Gastrocnemius medialis (tissue), 4 donors: ENCODE measurements at regions not wholly inside any gene's neighbourhood (a gene's known extent, or its start where the extent isn't known, plus 50 kb on each side); places are given as distances from the start of the nearest gene placed in this dataset.

Experiments
- ATAC-seq, 2 donors: fragments of 150-250 bp; one replicate each; pipeline ENCODE4 v1.9.1; 2016
- DNase-seq, 2 donors: peaks; one replicate each; pipeline ENCODE4 v3.0.0-alpha.2; 2019
- H3K27ac ChIP-seq, 4 donors: fragments of 200-600 bp; sonication (generic); 1 replicate in 1 of 4; 2 replicates in 3 of 4; pipeline ENCODE4 v1.5.1; 2016 to 2018; ENCODE audit warnings: mild to moderate bottlenecking in 2 of 4, moderate library complexity in 1 of 4
- H3K27me3 ChIP-seq, 3 donors: fragments of 200-600 bp; sonication (generic) in 2 of 3; 1 replicate in 1 of 3; 2 replicates in 2 of 3; pipeline versions ENCODE4 v1.5.1 to v1.6.0; 2016 to 2019; ENCODE audit warnings: mild to moderate bottlenecking in 1 of 3, moderate library complexity in 1 of 3
- H3K36me3 ChIP-seq, 2 donors: fragments of 200-600 bp; sonication (generic) in 1 of 2; one replicate each; pipeline ENCODE4 v1.5.1; 2017 to 2018
- H3K4me1 ChIP-seq, 2 donors: fragments of 200-600 bp; sonication (generic) in 1 of 2; one replicate each; pipeline ENCODE4 v1.5.1; 2016 to 2017; ENCODE audit warnings: mild to moderate bottlenecking in 2 of 2
- H3K4me3 ChIP-seq, 4 donors: fragments of 200-600 bp; sonication (generic) in 3 of 4; 1 replicate in 1 of 4; 2 replicates in 3 of 4; pipeline ENCODE4 v1.5.1; 2016 to 2019; ENCODE audit warnings: mild to moderate bottlenecking in 2 of 4
- H3K9me3 ChIP-seq, 3 donors: fragments of 200-600 bp; sonication (generic) in 2 of 3; 1 replicate in 1 of 3; 2 replicates in 2 of 3; pipeline ENCODE4 v1.5.1; 2016 to 2019
- POLR2A ChIP-seq, 2 donors: fragments of 450-650 bp; IDR thresholded peaks; one replicate each; pipeline ENCODE4 v1.6.1; 2017; ENCODE audit warnings: antibody characterized with exemption in 2 of 2, mild to moderate bottlenecking in 2 of 2, moderate library complexity in 2 of 2
- in situ Hi-C, 4 donors: fragments of 200-750 bp; cut with MboI; loops; one replicate each; pipeline versions ENCODE4 v1.15.0 to v1.8.0; 2017; ENCODE audit warnings: low sequenced_read_pairs in 4 of 4
- intact Hi-C: fragments of 100-400 bp; cut with DNase I; formaldehyde crosslinking; loops from one replicate; pipeline ENCODE4 v1.15.1; 2023; ENCODE audit warnings: low total_unique reads
- TF ChIP-seq, protein P1 (sequence below), 5 experiments: fragments of 450-650 bp in 3 of 5; fragments of 200-600 bp in 2 of 5; sonication (generic) in 2 of 5; IDR thresholded peaks in 4 of 5; conservative IDR thresholded peaks in 1 of 5; 1 replicate in 4 of 5; 2 replicates in 1 of 5; pipeline ENCODE4 v1.5.1; 2016 to 2019; ENCODE audit warnings: antibody characterized with exemption in 5 of 5, mild to moderate bottlenecking in 3 of 5, moderate library complexity in 3 of 5

DNA sequence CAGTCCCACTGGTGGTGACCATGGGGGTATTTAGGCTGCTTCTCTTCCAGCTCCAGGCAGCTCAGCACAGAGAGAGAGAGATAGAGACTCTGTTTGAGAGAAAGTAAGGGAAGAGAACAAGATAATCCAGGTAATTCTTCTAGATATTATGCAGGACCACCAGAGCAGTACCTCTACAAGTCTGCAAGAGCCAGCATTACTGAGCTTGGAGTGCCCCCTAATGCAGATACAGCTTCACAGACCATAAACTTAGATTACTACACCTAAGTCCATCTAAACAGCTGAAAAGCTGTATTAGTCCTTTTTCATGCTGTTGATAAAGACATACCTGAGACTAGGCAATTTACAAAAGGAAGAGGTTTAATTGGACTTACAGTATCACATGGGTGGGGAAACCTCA, 570.3 kb downstream of the LRRIQ3 start:
- Histone ChIP-seq H3K27me3 (no peaks in the 10 kb centered on the region), H3K36me3 (no peaks in the 10 kb centered on the region), H3K4me3 (no peak overlapping the region), H3K4me1 (no peaks in the 10 kb centered on the region), H3K9me3 (no peaks in the 10 kb centered on the region), H3K27ac (no peak overlapping the region)
- in situ Hi-C loops (no loop called here), intact Hi-C loops (no loop called here)
- DNase-seq (no peak), ATAC-seq (no peak)
- TF ChIP-seq POLR2A (IDR thresholded peaks at IDR 0.05) = no peak
- TF ChIP-seq, protein P1, sequence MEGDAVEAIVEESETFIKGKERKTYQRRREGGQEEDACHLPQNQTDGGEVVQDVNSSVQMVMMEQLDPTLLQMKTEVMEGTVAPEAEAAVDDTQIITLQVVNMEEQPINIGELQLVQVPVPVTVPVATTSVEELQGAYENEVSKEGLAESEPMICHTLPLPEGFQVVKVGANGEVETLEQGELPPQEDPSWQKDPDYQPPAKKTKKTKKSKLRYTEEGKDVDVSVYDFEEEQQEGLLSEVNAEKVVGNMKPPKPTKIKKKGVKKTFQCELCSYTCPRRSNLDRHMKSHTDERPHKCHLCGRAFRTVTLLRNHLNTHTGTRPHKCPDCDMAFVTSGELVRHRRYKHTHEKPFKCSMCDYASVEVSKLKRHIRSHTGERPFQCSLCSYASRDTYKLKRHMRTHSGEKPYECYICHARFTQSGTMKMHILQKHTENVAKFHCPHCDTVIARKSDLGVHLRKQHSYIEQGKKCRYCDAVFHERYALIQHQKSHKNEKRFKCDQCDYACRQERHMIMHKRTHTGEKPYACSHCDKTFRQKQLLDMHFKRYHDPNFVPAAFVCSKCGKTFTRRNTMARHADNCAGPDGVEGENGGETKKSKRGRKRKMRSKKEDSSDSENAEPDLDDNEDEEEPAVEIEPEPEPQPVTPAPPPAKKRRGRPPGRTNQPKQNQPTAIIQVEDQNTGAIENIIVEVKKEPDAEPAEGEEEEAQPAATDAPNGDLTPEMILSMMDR (IDR thresholded peaks at IDR 0.05 in 4 of 5, conservative IDR thresholded peaks at IDR 0.05 in 1 of 5) = no peak

DNA sequence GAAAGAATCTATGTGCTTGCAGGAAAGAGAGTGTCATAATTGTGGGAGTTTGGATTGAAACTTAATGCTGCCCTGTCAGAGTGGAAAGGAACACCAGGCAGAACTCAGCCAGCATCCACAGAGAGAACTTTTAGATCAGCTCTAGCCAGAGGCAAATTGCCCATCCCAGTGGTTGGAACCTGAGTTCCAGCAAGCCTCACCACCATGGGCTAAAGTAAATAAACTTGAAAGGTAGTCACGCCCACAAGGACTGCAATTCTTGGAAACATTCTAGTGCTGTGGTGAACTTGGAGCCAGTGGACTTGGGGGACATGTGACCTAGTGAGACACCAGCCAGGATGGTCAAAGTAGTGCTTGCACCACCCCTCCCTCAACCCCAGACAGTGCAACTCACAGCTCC, 571.6 kb downstream of the LRRIQ3 start:
- H3K9me3 ChIP-seq = no peaks in the 10 kb centered on the region
- H3K27ac ChIP-seq = no peak overlapping the region
- in situ Hi-C loops = no loop called here
- DNase-seq (no peak), ATAC-seq (no peak)
- no peaks in the 10 kb centered on the region for H3K27me3 ChIP-seq
- H3K4me3 ChIP-seq = no peak overlapping the region
- H3K36me3 ChIP-seq = no peaks in the 10 kb centered on the region
- intact Hi-C loops = no loop called here
- TF ChIP-seq POLR2A (IDR thresholded peaks at IDR 0.05) = no peak
- TF ChIP-seq, protein P1 (IDR thresholded peaks at IDR 0.05 in 4 of 5, conservative IDR thresholded peaks at IDR 0.05 in 1 of 5) = no peak
- H3K4me1 ChIP-seq = no peaks in the 10 kb centered on the region

DNA sequence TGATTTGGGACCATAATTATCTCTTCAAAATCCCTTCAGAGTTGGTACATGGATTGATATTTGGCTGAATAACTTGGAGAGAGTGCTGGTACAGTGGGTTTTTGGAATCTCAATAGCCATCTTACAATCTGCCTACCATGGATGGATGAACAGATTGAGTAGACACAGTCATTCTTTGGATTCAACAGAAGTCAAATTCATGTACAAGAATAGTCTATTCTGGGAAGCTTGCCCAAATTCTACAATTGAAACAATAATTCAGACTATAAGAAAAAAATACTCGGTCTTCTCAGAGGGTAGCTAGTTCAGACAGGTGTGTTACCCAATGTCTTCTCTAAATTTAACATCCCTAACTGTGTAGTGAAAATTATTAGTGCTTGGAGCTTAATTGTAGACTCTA, 574.0 kb downstream of the LRRIQ3 start:
- ATAC-seq (no peak), DNase-seq (no peak)
- Histone ChIP-seq H3K27ac (no peak overlapping the region), H3K4me3 (no peak overlapping the region), H3K4me1 (no peaks in the 10 kb centered on the region), H3K36me3 (no peaks in the 10 kb centered on the region), H3K9me3 (no peaks in the 10 kb centered on the region), H3K27me3 (no peaks in the 10 kb centered on the region)
- intact Hi-C loops (no loop called here), in situ Hi-C loops (no loop called here)
- no peak for TF ChIP-seq POLR2A (IDR thresholded peaks at IDR 0.05)
- TF ChIP-seq, protein P1 (IDR thresholded peaks at IDR 0.05 in 4 of 5, conservative IDR thresholded peaks at IDR 0.05 in 1 of 5) = no peak

DNA sequence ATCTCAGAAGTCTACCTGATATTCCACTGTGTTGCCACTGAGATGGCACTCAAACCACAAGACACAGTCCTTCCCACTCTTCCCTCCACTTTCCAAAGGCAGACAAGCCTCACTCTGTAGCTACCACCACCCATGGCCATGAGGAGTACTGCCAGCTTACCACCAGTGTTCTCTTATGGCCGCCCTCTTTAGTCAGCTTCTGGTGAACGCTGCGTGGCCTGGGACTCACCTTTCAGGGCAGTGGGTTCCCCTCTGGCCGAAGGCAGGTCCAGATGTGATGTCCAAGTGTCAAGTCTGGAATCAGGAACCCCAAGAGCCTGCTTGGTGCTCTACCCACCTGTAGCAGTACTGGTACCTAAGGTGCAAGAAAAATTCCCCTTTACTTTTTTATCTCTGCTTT, 580.8 kb downstream of the LRRIQ3 start:
- Histone ChIP-seq H3K27me3 (no peaks in the 10 kb centered on the region), H3K36me3 (no peaks in the 10 kb centered on the region), H3K4me1 (no peaks in the 10 kb centered on the region), H3K27ac (no peak overlapping the region), H3K9me3 (no peaks in the 10 kb centered on the region), H3K4me3 (no peak overlapping the region)
- DNase-seq (no peak), ATAC-seq (no peak)
- in situ Hi-C loops = no loop called here
- TF ChIP-seq POLR2A (IDR thresholded peaks at IDR 0.05) = no peak
- TF ChIP-seq, protein P1 (IDR thresholded peaks at IDR 0.05 in 4 of 5, conservative IDR thresholded peaks at IDR 0.05 in 1 of 5) = no peak
- intact Hi-C loops = no loop called here

DNA sequence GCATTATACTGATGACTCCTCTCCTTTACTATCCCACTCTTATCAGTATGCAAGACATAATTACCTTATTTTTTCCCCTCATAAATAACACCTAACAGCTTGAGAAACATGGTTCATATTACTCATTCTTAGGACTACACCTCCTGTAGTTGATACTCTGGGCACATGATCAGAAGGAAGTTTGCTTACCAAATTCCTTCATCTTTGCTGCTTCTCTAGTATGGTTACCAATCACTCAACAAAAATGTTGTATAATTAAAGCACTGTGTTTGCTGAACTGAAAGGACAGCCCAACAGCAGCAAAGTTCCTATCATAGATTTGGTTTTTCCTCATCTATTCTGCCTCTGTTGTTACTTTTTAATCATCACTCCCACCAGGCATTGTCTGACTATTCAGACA, 586.3 kb downstream of the LRRIQ3 start:
- in situ Hi-C loops = no loop called here
- H3K27ac ChIP-seq = no peak overlapping the region
- H3K4me3 ChIP-seq = no peak overlapping the region
- H3K27me3 ChIP-seq = no peaks in the 10 kb centered on the region
- H3K9me3 ChIP-seq = no peaks in the 10 kb centered on the region
- H3K36me3 ChIP-seq = no peaks in the 10 kb centered on the region
- no peaks in the 10 kb centered on the region for H3K4me1 ChIP-seq
- DNase-seq = no peak
- no peak for TF ChIP-seq POLR2A (IDR thresholded peaks at IDR 0.05)
- TF ChIP-seq, protein P1 (IDR thresholded peaks at IDR 0.05 in 4 of 5, conservative IDR thresholded peaks at IDR 0.05 in 1 of 5) = no peak
- no peak for ATAC-seq
- intact Hi-C loops = no loop called here
